GM12878 (cell line): ENCODE measurements at regions not wholly inside any gene's neighbourhood (a gene's known extent, or its start where the extent isn't known, plus 50 kb on each side); places are given as distances from the start of the nearest gene placed in this dataset.

Experiments
- BHLHE40 ChIP-seq, 2 experiments: fragments of 450-650 bp in 1 of 2; IDR thresholded peaks; 2 replicates each; pipeline ENCODE4 v1.6.1; 2011 to 2017; ENCODE audit warnings: low read depth in 2 of 2, borderline replicate concordance in 1 of 2, improper control_type of control experiment in 1 of 2, low read length in 1 of 2, mild to moderate bottlenecking in 1 of 2
- CTCF ChIP-seq, 3 experiments: IDR thresholded peaks in 2 of 3; conservative IDR thresholded peaks in 1 of 3; 2 replicates each; pipeline ENCODE4 v1.5.1; 2011; ENCODE audit warnings: low read depth in 3 of 3, low read length in 3 of 3, mild to moderate bottlenecking in 3 of 3, control low read depth in 2 of 3, moderate library complexity in 2 of 3, inconsistent platforms in 1 of 3, mixed read lengths in 1 of 3; ENCODE audit not compliant: control insufficient read depth in 2 of 3, insufficient read depth in 1 of 3; ENCODE audit errors: extremely low read depth in 1 of 3

DNA sequence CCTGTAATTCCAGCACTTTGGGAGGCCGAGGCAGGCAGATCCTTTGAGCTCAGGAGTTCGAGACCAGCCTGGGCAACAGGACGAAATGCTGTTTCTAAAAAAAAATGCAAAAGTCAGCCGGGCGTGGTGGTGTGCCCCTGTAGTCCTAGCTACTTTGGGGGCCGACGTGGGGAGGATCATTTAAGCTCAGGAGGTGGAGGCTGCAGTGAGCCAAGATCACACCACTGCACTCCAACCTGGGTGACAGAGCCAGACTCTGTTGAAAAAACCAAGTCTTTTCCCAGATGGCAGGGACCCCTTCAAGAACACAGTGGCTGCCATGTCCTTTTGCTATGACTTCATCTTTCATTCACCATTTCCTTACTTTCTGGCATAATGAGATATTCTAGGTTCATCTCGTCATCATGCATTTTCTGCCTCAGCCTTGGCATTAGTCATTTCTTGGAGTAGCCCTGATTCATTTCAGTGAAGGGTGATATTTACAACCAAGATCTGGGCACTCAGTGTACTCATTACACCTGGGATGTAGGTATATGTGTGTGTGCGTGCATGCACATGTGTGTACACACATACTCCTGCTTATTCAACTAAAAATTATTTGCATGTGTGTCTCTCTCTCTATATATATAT, 61.4 kb upstream of the TOX2 start:
- TF ChIP-seq CTCF (IDR thresholded peaks at IDR 0.05 in 2 of 3, conservative IDR thresholded peaks at IDR 0.05 in 1 of 3; ENCODE audit: control insufficient read depth in 2 of 3, extremely low read depth in 1 of 3, insufficient read depth in 1 of 3, low read depth in 3 of 3, low read length in 3 of 3) (no peak), BHLHE40 (IDR thresholded peaks at IDR 0.05; ENCODE audit: borderline replicate concordance in 1 of 2, low read depth in 2 of 2, low read length in 1 of 2) (no peak)
